ENCODE measurements at regions not wholly inside any gene's neighbourhood (a gene's known extent, or its start where the extent isn't known, plus 50 kb on each side); places are given as distances from the start of the nearest gene placed in this dataset.

- H3K4me3 ChIP-seq (ENCODE audit: insufficient read depth, low read depth, low read length) = no peak overlapping the region
- H3K27me3 ChIP-seq (ENCODE audit: control insufficient read depth, insufficient read depth, low read length) = no peaks in the 10 kb centered on the region
- no peak for DNase-seq
- H3K36me3 ChIP-seq (replicated peaks; ENCODE audit: control insufficient read depth, insufficient read depth, low read length) = no peaks in the 10 kb centered on the region
Measured at GRCh38 chrX:4963432-4963831, 1250.0 kb upstream of the PRKX start.

- Histone ChIP-seq H3K36me3 (replicated peaks; ENCODE audit: control insufficient read depth, insufficient read depth, low read length) (no peaks in the 10 kb centered on the region), H3K4me3 (ENCODE audit: insufficient read depth, low read depth, low read length) (no peak overlapping the region), H3K27me3 (ENCODE audit: control insufficient read depth, insufficient read depth, low read length) (no peaks in the 10 kb centered on the region)
- DNase-seq = no peak
Measured at GRCh38 chrX:4944767-4945166, 1231.3 kb upstream of the PRKX start.

GRCh38 chrX:4936315-4936714, 1222.9 kb upstream of the PRKX start:
- Histone ChIP-seq H3K4me3 (ENCODE audit: insufficient read depth, low read depth, low read length) (no peak overlapping the region), H3K27me3 (ENCODE audit: control insufficient read depth, insufficient read depth, low read length) (no peaks in the 10 kb centered on the region), H3K36me3 (replicated peaks; ENCODE audit: control insufficient read depth, insufficient read depth, low read length) (no peaks in the 10 kb centered on the region)
- no peak for DNase-seq

- Histone ChIP-seq H3K27me3 (ENCODE audit: control insufficient read depth, insufficient read depth, low read length) (no peaks in the 10 kb centered on the region), H3K36me3 (replicated peaks; ENCODE audit: control insufficient read depth, insufficient read depth, low read length) (no peaks in the 10 kb centered on the region), H3K4me3 (ENCODE audit: insufficient read depth, low read depth, low read length) (no peak overlapping the region)
- DNase-seq = no peak
Measured at GRCh38 chrX:4935846-4936245, 1222.4 kb upstream of the PRKX start.

GRCh38 chrX:4935401-4935800, 1222.0 kb upstream of the PRKX start:
- Histone ChIP-seq H3K27me3 (ENCODE audit: control insufficient read depth, insufficient read depth, low read length) (no peaks in the 10 kb centered on the region), H3K36me3 (replicated peaks; ENCODE audit: control insufficient read depth, insufficient read depth, low read length) (no peaks in the 10 kb centered on the region), H3K4me3 (ENCODE audit: insufficient read depth, low read depth, low read length) (no peak overlapping the region)
- DNase-seq = no peak

GRCh38 chrX:4932790-4933189, 1219.3 kb upstream of the PRKX start:
- H3K4me3 ChIP-seq (ENCODE audit: insufficient read depth, low read depth, low read length) = no peak overlapping the region
- H3K36me3 ChIP-seq (replicated peaks; ENCODE audit: control insufficient read depth, insufficient read depth, low read length) = no peaks in the 10 kb centered on the region
- DNase-seq = no peak
- H3K27me3 ChIP-seq (ENCODE audit: control insufficient read depth, insufficient read depth, low read length) = no peaks in the 10 kb centered on the region

GRCh38 chrX:4930426-4930825, 1217.0 kb upstream of the PRKX start:
- no peak overlapping the region for H3K4me3 ChIP-seq (ENCODE audit: insufficient read depth, low read depth, low read length)

GRCh38 chrX:4925911-4926310, 1212.5 kb upstream of the PRKX start:
- no peaks in the 10 kb centered on the region for H3K27me3 ChIP-seq (ENCODE audit: control insufficient read depth, insufficient read depth, low read length)
- H3K4me3 ChIP-seq (ENCODE audit: insufficient read depth, low read depth, low read length) = no peak overlapping the region
- no peaks in the 10 kb centered on the region for H3K36me3 ChIP-seq (replicated peaks; ENCODE audit: control insufficient read depth, insufficient read depth, low read length)
- no peak for DNase-seq

More at GRCh38 chrX:4930426-4930825, 1217.0 kb upstream of the PRKX start:
- no peaks in the 10 kb centered on the region for H3K36me3 ChIP-seq (replicated peaks; ENCODE audit: control insufficient read depth, insufficient read depth, low read length)
- no peak for DNase-seq
- H3K27me3 ChIP-seq (ENCODE audit: control insufficient read depth, insufficient read depth, low read length) = no peaks in the 10 kb centered on the region

- Histone ChIP-seq H3K27me3 (ENCODE audit: control insufficient read depth, insufficient read depth, low read length) (no peaks in the 10 kb centered on the region), H3K36me3 (replicated peaks; ENCODE audit: control insufficient read depth, insufficient read depth, low read length) (no peaks in the 10 kb centered on the region), H3K4me3 (ENCODE audit: insufficient read depth, low read depth, low read length) (no peak overlapping the region)
- DNase-seq = no peak
Measured at GRCh38 chrX:4909348-4909747, 1195.9 kb upstream of the PRKX start.

GRCh38 chrX:4905576-4905975, 1192.1 kb upstream of the PRKX start:
- H3K36me3 ChIP-seq (replicated peaks; ENCODE audit: control insufficient read depth, insufficient read depth, low read length) = no peaks in the 10 kb centered on the region
- no peak overlapping the region for H3K4me3 ChIP-seq (ENCODE audit: insufficient read depth, low read depth, low read length)
- no peaks in the 10 kb centered on the region for H3K27me3 ChIP-seq (ENCODE audit: control insufficient read depth, insufficient read depth, low read length)
- no peak for DNase-seq

- no peak overlapping the region for H3K4me3 ChIP-seq (ENCODE audit: insufficient read depth, low read depth, low read length)
- H3K27me3 ChIP-seq (ENCODE audit: control insufficient read depth, insufficient read depth, low read length) = no peaks in the 10 kb centered on the region
- H3K36me3 ChIP-seq (replicated peaks; ENCODE audit: control insufficient read depth, insufficient read depth, low read length) = no peaks in the 10 kb centered on the region
- no peak for DNase-seq
Measured at GRCh38 chrX:4881277-4881676, 1167.8 kb upstream of the PRKX start.

GRCh38 chrX:4878640-4879039, 1165.2 kb upstream of the PRKX start:
- DNase-seq = no peak
- no peaks in the 10 kb centered on the region for H3K36me3 ChIP-seq (replicated peaks; ENCODE audit: control insufficient read depth, insufficient read depth, low read length)

GRCh38 chrX:4876268-4876667, 1162.8 kb upstream of the PRKX start:
- Histone ChIP-seq H3K4me3 (ENCODE audit: insufficient read depth, low read depth, low read length) (no peak overlapping the region), H3K27me3 (ENCODE audit: control insufficient read depth, insufficient read depth, low read length) (no peaks in the 10 kb centered on the region), H3K36me3 (replicated peaks; ENCODE audit: control insufficient read depth, insufficient read depth, low read length) (no peaks in the 10 kb centered on the region)
- no peak for DNase-seq

More at GRCh38 chrX:4878640-4879039, 1165.2 kb upstream of the PRKX start:
- H3K27me3 ChIP-seq (ENCODE audit: control insufficient read depth, insufficient read depth, low read length) = no peaks in the 10 kb centered on the region
- no peak overlapping the region for H3K4me3 ChIP-seq (ENCODE audit: insufficient read depth, low read depth, low read length)

- Histone ChIP-seq H3K27me3 (ENCODE audit: control insufficient read depth, insufficient read depth, low read length) (no peaks in the 10 kb centered on the region), H3K36me3 (replicated peaks; ENCODE audit: control insufficient read depth, insufficient read depth, low read length) (no peaks in the 10 kb centered on the region), H3K4me3 (ENCODE audit: insufficient read depth, low read depth, low read length) (no peak overlapping the region)
- DNase-seq = no peak
Measured at GRCh38 chrX:4851534-4851933, 1138.1 kb upstream of the PRKX start.

GRCh38 chrX:4850312-4850711, 1136.9 kb upstream of the PRKX start:
- DNase-seq = no peak
- H3K36me3 ChIP-seq (replicated peaks; ENCODE audit: control insufficient read depth, insufficient read depth, low read length) = no peaks in the 10 kb centered on the region
- no peaks in the 10 kb centered on the region for H3K27me3 ChIP-seq (ENCODE audit: control insufficient read depth, insufficient read depth, low read length)
- H3K4me3 ChIP-seq (ENCODE audit: insufficient read depth, low read depth, low read length) = no peak overlapping the region

- Histone ChIP-seq H3K36me3 (replicated peaks; ENCODE audit: control insufficient read depth, insufficient read depth, low read length) (no peaks in the 10 kb centered on the region), H3K27me3 (ENCODE audit: control insufficient read depth, insufficient read depth, low read length) (no peaks in the 10 kb centered on the region), H3K4me3 (ENCODE audit: insufficient read depth, low read depth, low read length) (no peak overlapping the region)
- no peak for DNase-seq
Measured at GRCh38 chrX:4844376-4844775, 1130.9 kb upstream of the PRKX start.

Measured in H7 (cell line).